ENCODE measurements at regions not wholly inside any gene's neighbourhood (a gene's known extent, or its start where the extent isn't known, plus 50 kb on each side); places are given as distances from the start of the nearest gene placed in this dataset.

- ATAC-seq (peak in 1 of 2 donors; percentile 40), DNase-seq (no peak)
- Mint-ChIP-seq H3K4me3 (no peak overlapping the region), H3K4me1 (ENCODE audit: low read depth) (no peaks in the 10 kb centered on the region), H3K9me3 (no peaks in the 10 kb centered on the region), H3K27me3 (ENCODE audit: low read depth) (peaks cover 14% of the 10 kb centered on the region), H3K36me3 (ENCODE audit: insufficient read depth) (no peaks in the 10 kb centered on the region)
These were observed 256.6 kb upstream of the GLI3 start for GRCh38 chr7:42493436-42494198.

- no peak for ATAC-seq
- no peaks in the 10 kb centered on the region for H3K9me3 Mint-ChIP-seq
These were observed 255.9 kb upstream of the GLI3 start for GRCh38 chr7:42492920-42493319.

GRCh38 chr7:42491106-42491505 lies 254.1 kb upstream of the GLI3 start:
- H3K4me3 Mint-ChIP-seq = no peak overlapping the region
- no peaks in the 10 kb centered on the region for H3K4me1 Mint-ChIP-seq (ENCODE audit: low read depth)
- DNase-seq (no peak), ATAC-seq (no peak)
- H3K9me3 Mint-ChIP-seq = peaks cover 3% of the 10 kb centered on the region
- H3K27me3 Mint-ChIP-seq (ENCODE audit: low read depth) = peaks cover 14% of the 10 kb centered on the region
- H3K36me3 Mint-ChIP-seq (ENCODE audit: insufficient read depth) = no peaks in the 10 kb centered on the region

More at GRCh38 chr7:42492920-42493319, 255.9 kb upstream of the GLI3 start:
- Mint-ChIP-seq H3K27me3 (ENCODE audit: low read depth) (peaks cover 14% of the 10 kb centered on the region), H3K36me3 (ENCODE audit: insufficient read depth) (no peaks in the 10 kb centered on the region), H3K4me1 (ENCODE audit: low read depth) (no peaks in the 10 kb centered on the region), H3K4me3 (no peak overlapping the region)
- DNase-seq = no peak

- H3K27me3 Mint-ChIP-seq (ENCODE audit: low read depth) = peaks cover 9% of the 10 kb centered on the region
- H3K36me3 Mint-ChIP-seq (ENCODE audit: insufficient read depth) = no peaks in the 10 kb centered on the region
- no peaks in the 10 kb centered on the region for H3K4me1 Mint-ChIP-seq (ENCODE audit: low read depth)
- peaks cover 3% of the 10 kb centered on the region for H3K9me3 Mint-ChIP-seq
- ATAC-seq (no peak), DNase-seq (no peak)
- H3K4me3 Mint-ChIP-seq = no peak overlapping the region
These were observed 252.3 kb upstream of the GLI3 start for GRCh38 chr7:42489299-42489698.

DNA sequence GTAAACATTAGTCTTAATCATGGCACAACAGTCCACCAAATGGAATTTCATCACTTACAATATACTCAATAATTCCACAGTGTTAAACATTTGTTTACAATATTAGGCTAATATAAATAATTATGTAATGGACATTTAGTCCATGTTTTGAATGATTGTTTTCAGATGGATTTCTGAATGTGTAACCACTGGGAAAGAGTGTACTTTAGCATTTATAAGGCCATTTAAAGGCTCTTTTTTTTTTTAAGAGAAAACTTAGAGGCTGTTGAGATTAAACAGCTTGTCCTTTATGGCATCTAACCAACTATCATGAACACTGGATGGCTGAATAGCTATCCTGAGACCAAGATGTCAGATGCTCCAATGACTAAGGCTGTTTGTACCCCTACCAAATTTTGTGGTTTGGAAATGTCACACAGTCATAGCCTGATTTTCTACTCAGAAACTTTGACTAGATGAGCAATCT lies 248.3 kb upstream of the GLI3 start:
- H3K36me3 Mint-ChIP-seq (ENCODE audit: insufficient read depth) = no peaks in the 10 kb centered on the region
- H3K27me3 Mint-ChIP-seq (ENCODE audit: low read depth) = no peaks in the 10 kb centered on the region
- no peak for DNase-seq
- no peaks in the 10 kb centered on the region for H3K4me1 Mint-ChIP-seq (ENCODE audit: low read depth)
- no peak for ATAC-seq
- peaks cover 3% of the 10 kb centered on the region for H3K9me3 Mint-ChIP-seq
- H3K4me3 Mint-ChIP-seq = no peak overlapping the region

- H3K4me3 Mint-ChIP-seq = no peak overlapping the region
- no peaks in the 10 kb centered on the region for H3K4me1 Mint-ChIP-seq (ENCODE audit: low read depth)
- no peaks in the 10 kb centered on the region for H3K27me3 Mint-ChIP-seq (ENCODE audit: low read depth)
- ATAC-seq (no peak), DNase-seq (no peak)
- H3K36me3 Mint-ChIP-seq (ENCODE audit: insufficient read depth) = no peaks in the 10 kb centered on the region
- peaks cover 3% of the 10 kb centered on the region for H3K9me3 Mint-ChIP-seq
These were observed 246.9 kb upstream of the GLI3 start for GRCh38 chr7:42483886-42484285.

DNA sequence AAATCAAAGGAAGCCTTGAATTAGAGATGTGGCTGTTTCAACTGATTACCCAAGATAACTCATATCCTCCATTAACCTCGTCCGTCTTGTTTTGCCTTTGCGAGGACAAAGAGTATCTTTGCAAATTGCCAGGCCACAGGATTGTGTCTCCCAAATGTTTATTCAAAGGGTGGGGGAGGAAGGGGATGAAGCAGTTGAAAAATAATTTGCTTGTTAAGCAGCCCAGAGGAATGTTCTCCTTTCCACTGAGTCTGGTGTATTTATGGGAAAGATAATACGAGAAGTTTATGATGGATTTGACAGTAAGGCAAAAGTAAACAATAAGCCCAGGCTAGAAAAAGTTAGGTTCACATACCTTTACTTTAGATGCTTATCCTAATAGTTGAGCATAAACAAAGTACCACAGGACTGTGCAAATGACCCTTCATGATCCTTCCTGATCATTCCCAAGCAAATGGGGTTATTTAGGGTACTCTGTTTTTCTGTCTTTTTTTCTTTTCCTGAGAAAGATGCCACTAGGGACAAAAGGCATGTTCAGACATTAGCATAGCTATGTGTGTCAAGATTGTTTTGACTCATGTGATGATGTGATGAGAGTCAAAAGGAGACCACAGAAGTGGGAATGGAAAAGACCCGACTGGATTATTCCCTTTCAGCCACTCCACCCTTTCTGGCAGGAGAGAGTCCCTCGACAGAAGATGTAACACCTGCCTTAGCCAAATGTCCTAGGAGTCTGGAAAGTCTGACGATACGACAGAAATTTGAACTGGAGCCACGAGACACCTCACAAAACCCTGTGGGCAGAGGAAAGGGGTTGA lies 243.0 kb upstream of the GLI3 start:
- H3K27me3 Mint-ChIP-seq (ENCODE audit: low read depth) = no peaks in the 10 kb centered on the region
- no peaks in the 10 kb centered on the region for H3K36me3 Mint-ChIP-seq (ENCODE audit: insufficient read depth)
- H3K9me3 Mint-ChIP-seq = no peaks in the 10 kb centered on the region
- no peak overlapping the region for H3K4me3 Mint-ChIP-seq
- ATAC-seq = no peak
- no peak for DNase-seq
- H3K4me1 Mint-ChIP-seq (ENCODE audit: low read depth) = no peaks in the 10 kb centered on the region

DNA sequence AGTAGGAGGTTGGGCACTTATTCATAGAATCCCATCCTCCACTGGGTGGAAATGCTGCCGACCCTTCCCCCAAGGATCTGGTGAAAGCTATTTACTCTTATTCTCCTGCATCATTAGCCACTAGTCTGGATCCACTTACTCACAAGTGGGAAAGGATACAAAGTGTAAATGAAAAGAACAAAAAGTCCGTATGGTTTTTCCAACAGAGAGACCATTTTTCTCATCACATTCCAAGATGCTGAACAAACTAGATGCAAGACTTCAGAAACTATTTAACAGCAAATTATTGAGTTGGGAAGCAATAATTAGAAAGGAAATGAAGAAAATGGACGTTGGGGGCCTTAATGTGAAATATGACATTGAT lies 242.4 kb upstream of the GLI3 start:
- H3K4me3 Mint-ChIP-seq = no peak overlapping the region
- ATAC-seq (no peak), DNase-seq (no peak)
- H3K36me3 Mint-ChIP-seq (ENCODE audit: insufficient read depth) = no peaks in the 10 kb centered on the region
- no peaks in the 10 kb centered on the region for H3K4me1 Mint-ChIP-seq (ENCODE audit: low read depth)
- no peaks in the 10 kb centered on the region for H3K27me3 Mint-ChIP-seq (ENCODE audit: low read depth)
- no peaks in the 10 kb centered on the region for H3K9me3 Mint-ChIP-seq

DNA sequence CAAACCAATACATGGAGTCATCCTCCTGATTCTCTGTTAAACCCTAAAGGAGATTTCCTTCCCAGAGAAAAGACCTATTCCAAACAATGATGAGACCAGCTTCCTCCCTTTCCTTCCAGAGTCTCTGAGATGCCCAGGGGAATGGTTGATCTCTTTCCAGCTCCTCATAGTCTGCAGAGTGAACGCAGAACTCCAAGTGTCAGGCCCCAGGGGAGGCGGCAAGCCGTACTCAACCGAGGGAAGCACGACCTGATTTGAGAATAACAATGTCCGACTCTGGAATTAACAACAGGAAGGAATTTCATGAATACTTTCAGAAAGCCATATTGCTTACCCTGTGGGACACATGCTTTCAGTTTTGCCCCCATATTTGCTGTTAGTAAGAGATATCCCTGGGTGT lies 241.7 kb upstream of the GLI3 start:
- DNase-seq (no peak), ATAC-seq (no peak)
- no peaks in the 10 kb centered on the region for H3K36me3 Mint-ChIP-seq (ENCODE audit: insufficient read depth)
- H3K9me3 Mint-ChIP-seq = no peaks in the 10 kb centered on the region
- no peaks in the 10 kb centered on the region for H3K4me1 Mint-ChIP-seq (ENCODE audit: low read depth)
- H3K4me3 Mint-ChIP-seq = no peak overlapping the region
- H3K27me3 Mint-ChIP-seq (ENCODE audit: low read depth) = no peaks in the 10 kb centered on the region

DNA sequence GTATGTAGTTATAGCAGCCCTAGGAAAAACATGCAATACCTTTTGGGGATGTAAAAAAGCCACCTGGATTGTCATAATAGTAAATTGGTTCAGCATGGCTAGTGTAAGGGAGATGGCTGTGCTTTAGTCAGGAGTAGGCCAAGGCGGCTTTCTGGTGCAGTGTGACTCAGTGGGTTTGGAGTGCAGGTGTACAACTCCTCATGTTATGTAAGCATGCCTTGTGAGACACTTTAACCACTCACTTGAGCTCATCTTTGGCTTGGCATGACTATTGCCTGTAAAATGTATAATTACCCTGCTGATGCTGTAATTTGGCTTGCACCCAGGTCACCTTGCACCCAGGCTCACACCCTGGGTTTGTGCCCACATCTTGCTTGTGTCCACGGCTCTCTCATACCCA lies 239.2 kb upstream of the GLI3 start:
- Mint-ChIP-seq H3K27me3 (ENCODE audit: low read depth) (no peaks in the 10 kb centered on the region), H3K36me3 (ENCODE audit: insufficient read depth) (no peaks in the 10 kb centered on the region), H3K9me3 (no peaks in the 10 kb centered on the region), H3K4me3 (no peak overlapping the region), H3K4me1 (ENCODE audit: low read depth) (no peaks in the 10 kb centered on the region)
- DNase-seq (no peak), ATAC-seq (no peak)

DNA sequence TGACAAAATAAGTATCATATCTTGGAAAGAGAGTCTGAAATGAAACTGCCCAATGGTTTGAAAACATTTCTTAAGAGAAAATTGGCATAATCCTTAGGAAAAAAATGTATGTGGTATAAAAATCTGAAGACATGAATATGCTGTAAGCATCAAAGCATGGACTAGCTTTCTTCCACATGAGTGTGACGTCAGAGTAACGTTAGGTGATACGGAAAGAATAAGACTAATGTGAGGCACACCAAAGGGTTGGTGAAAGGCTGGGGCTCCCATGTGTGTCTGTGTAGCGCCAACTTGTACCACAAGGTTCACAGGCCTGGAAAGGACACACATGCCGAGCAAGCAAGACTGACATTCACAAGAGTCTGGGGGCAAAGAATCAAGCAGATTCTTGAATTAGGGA lies 238.1 kb upstream of the GLI3 start:
- Mint-ChIP-seq H3K9me3 (no peaks in the 10 kb centered on the region), H3K4me3 (no peak overlapping the region), H3K27me3 (ENCODE audit: low read depth) (no peaks in the 10 kb centered on the region), H3K36me3 (ENCODE audit: insufficient read depth) (no peaks in the 10 kb centered on the region), H3K4me1 (ENCODE audit: low read depth) (no peaks in the 10 kb centered on the region)
- no peak for DNase-seq
- ATAC-seq = no peak

- ATAC-seq (no peak), DNase-seq (no peak)
- no peak overlapping the region for H3K4me3 Mint-ChIP-seq
- H3K36me3 Mint-ChIP-seq (ENCODE audit: insufficient read depth) = no peaks in the 10 kb centered on the region
- no peaks in the 10 kb centered on the region for H3K9me3 Mint-ChIP-seq
- H3K27me3 Mint-ChIP-seq (ENCODE audit: low read depth) = no peaks in the 10 kb centered on the region
- H3K4me1 Mint-ChIP-seq (ENCODE audit: low read depth) = no peaks in the 10 kb centered on the region
These were observed 236.1 kb upstream of the GLI3 start for GRCh38 chr7:42473099-42473498.

DNA sequence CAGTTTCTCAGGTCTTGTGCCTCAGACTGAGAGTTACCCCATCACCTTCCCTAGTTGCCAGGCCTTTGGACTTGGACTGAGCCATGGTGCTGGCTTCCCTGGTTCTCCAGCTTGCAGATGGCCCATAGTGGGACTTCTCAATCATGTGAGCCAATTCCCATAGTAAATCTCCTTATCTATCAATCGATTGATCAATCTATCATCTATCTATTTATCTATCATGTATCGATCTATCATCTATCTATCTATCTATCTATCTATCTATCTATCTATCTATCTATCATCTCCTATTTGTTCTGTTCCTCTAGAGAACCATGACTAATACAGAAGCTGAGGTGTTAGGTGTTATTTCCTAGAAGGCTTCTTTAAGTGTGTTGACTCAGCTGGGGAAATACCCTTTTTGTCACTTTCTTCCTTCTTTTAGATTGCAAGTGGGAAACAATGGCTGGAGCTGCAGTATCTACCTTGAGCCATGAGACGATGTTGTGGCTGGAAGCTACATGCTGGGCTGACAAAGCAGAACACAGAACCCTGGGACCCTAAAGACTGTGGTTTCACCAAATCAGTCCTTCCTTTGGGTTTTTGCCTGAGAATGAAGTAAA lies 234.7 kb upstream of the GLI3 start:
- DNase-seq (no peak), ATAC-seq (peak; percentile 48 to 67)
- Mint-ChIP-seq H3K9me3 (no peaks in the 10 kb centered on the region), H3K36me3 (ENCODE audit: insufficient read depth) (no peaks in the 10 kb centered on the region), H3K27me3 (ENCODE audit: low read depth) (no peaks in the 10 kb centered on the region), H3K4me3 (no peak overlapping the region), H3K4me1 (ENCODE audit: low read depth) (no peaks in the 10 kb centered on the region)

GRCh38 chr7:42469341-42469740 lies 232.3 kb upstream of the GLI3 start:
- Mint-ChIP-seq H3K27me3 (ENCODE audit: low read depth) (no peaks in the 10 kb centered on the region), H3K4me3 (no peak overlapping the region), H3K4me1 (ENCODE audit: low read depth) (no peaks in the 10 kb centered on the region), H3K36me3 (ENCODE audit: insufficient read depth) (no peaks in the 10 kb centered on the region), H3K9me3 (no peaks in the 10 kb centered on the region)
- ATAC-seq (no peak), DNase-seq (no peak)

DNA sequence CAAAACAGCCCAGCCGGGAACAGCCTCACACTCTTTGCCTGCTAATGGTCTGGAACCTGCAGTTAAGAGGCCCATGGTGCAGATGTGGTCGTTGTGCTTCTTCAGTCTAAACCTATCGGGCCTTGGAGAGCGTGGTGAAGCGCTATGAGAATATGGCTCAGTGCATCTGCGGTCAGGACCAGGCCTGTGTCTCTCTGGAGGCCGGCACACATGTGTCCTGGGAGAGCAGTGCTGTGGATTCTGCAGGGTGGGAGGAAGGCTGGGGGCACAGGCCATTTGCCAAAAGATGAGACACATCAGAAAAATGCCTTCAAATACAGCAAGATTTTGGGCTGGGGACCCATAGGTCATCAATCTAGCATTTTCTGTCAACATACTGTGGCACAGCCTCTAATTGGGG lies 231.5 kb upstream of the GLI3 start:
- Mint-ChIP-seq H3K27me3 (ENCODE audit: low read depth) (no peaks in the 10 kb centered on the region), H3K4me1 (ENCODE audit: low read depth) (no peaks in the 10 kb centered on the region), H3K4me3 (no peak overlapping the region), H3K36me3 (ENCODE audit: insufficient read depth) (no peaks in the 10 kb centered on the region), H3K9me3 (no peaks in the 10 kb centered on the region)
- DNase-seq = no peak
- no peak for ATAC-seq
